MM.1S (cell line): ENCODE measurements at regions not wholly inside any gene's neighbourhood (a gene's known extent, or its start where the extent isn't known, plus 50 kb on each side); places are given as distances from the start of the nearest gene placed in this dataset.
"Not testable (repeated sequence)": the region's sequence is repeated elsewhere in the genome, so short reads cannot be mapped to it uniquely, and the experiment has no call there.

Source experiments
- CTCF ChIP-seq: fragments of 300-600 bp; sonication (generic); IDR thresholded peaks from 2 replicates; pipeline ENCODE4 v1.5.1; 2016; ENCODE audit warnings: antibody characterized with exemption, low read length, mixed read lengths
- EZH2phosphoT487 ChIP-seq: fragments of 300-600 bp; sonication (generic); IDR thresholded peaks from 2 replicates; pipeline ENCODE4 v1.6.1; 2018; ENCODE audit warnings: antibody characterized with exemption, low read length

- TF ChIP-seq CTCF, EZH2phosphoT487: not testable (repeated sequence)
Observed at GRCh38 chr9:42288865-42289229, 105.4 kb downstream of the SPATA31A6 start.
